ENCODE measurements at regions not wholly inside any gene's neighbourhood (a gene's known extent, or its start where the extent isn't known, plus 50 kb on each side); places are given as distances from the start of the nearest gene placed in this dataset.
"Not testable (repeated sequence)": the region's sequence is repeated elsewhere in the genome, so short reads cannot be mapped to it uniquely, and the experiment has no call there.

GRCh38 chr20:60186412-60186811, 228.2 kb downstream of the CDH26 start:
- Histone ChIP-seq H3K9me3 (ENCODE audit: control insufficient read depth, low read length) (no peaks in the 10 kb centered on the region), H3K4me1 (ENCODE audit: control insufficient read depth, insufficient read depth, low read length, poor library complexity, severe bottlenecking) (no peaks in the 10 kb centered on the region), H3K4me3 (ENCODE audit: insufficient read depth, low read depth, low read length, poor library complexity, severe bottlenecking) (no peak overlapping the region), H3K36me3 (ENCODE audit: control insufficient read depth, insufficient read depth, low read length) (no peaks in the 10 kb centered on the region), H3K27ac (ENCODE audit: insufficient read depth, low read length, poor library complexity, severe bottlenecking) (no peak overlapping the region), H3K27me3 (replicated peaks; ENCODE audit: control insufficient read depth, insufficient read depth, low read length, poor library complexity, severe bottlenecking) (no peaks in the 10 kb centered on the region)
- no peak for DNase-seq

- H3K9me3 ChIP-seq (ENCODE audit: control insufficient read depth, low read length), result no peaks in the 10 kb centered on the region
- no peaks in the 10 kb centered on the region for H3K4me1 ChIP-seq (ENCODE audit: control insufficient read depth, insufficient read depth, low read length, poor library complexity, severe bottlenecking)
- H3K27ac ChIP-seq (ENCODE audit: insufficient read depth, low read length, poor library complexity, severe bottlenecking), result no peak overlapping the region
- H3K27me3 ChIP-seq (replicated peaks; ENCODE audit: control insufficient read depth, insufficient read depth, low read length, poor library complexity, severe bottlenecking), result no peaks in the 10 kb centered on the region
- no peaks in the 10 kb centered on the region for H3K36me3 ChIP-seq (ENCODE audit: control insufficient read depth, insufficient read depth, low read length)
- no peak for DNase-seq
- H3K4me3 ChIP-seq (ENCODE audit: insufficient read depth, low read depth, low read length, poor library complexity, severe bottlenecking), result no peak overlapping the region
Measured at GRCh38 chr20:60187683-60188082, 229.5 kb downstream of the CDH26 start.

- H3K4me3 ChIP-seq (ENCODE audit: insufficient read depth, low read depth, low read length, poor library complexity, severe bottlenecking), result no peak overlapping the region
- DNase-seq, result no peak
Measured at GRCh38 chr20:60191014-60191413, 232.8 kb downstream of the CDH26 start.

GRCh38 chr20:60192326-60192725, 234.1 kb downstream of the CDH26 start:
- H3K4me3 ChIP-seq (ENCODE audit: insufficient read depth, low read depth, low read length, poor library complexity, severe bottlenecking), result no peak overlapping the region
- DNase-seq, result no peak
- no peak overlapping the region for H3K27ac ChIP-seq (ENCODE audit: insufficient read depth, low read length, poor library complexity, severe bottlenecking)
- no peaks in the 10 kb centered on the region for H3K4me1 ChIP-seq (ENCODE audit: control insufficient read depth, insufficient read depth, low read length, poor library complexity, severe bottlenecking)
- no peaks in the 10 kb centered on the region for H3K36me3 ChIP-seq (ENCODE audit: control insufficient read depth, insufficient read depth, low read length)
- H3K27me3 ChIP-seq (replicated peaks; ENCODE audit: control insufficient read depth, insufficient read depth, low read length, poor library complexity, severe bottlenecking), result no peaks in the 10 kb centered on the region
- no peaks in the 10 kb centered on the region for H3K9me3 ChIP-seq (ENCODE audit: control insufficient read depth, low read length)

More at GRCh38 chr20:60191014-60191413, 232.8 kb downstream of the CDH26 start:
- no peaks in the 10 kb centered on the region for H3K27me3 ChIP-seq (replicated peaks; ENCODE audit: control insufficient read depth, insufficient read depth, low read length, poor library complexity, severe bottlenecking)
- no peak overlapping the region for H3K27ac ChIP-seq (ENCODE audit: insufficient read depth, low read length, poor library complexity, severe bottlenecking)
- H3K36me3 ChIP-seq (ENCODE audit: control insufficient read depth, insufficient read depth, low read length), result no peaks in the 10 kb centered on the region
- H3K9me3 ChIP-seq (ENCODE audit: control insufficient read depth, low read length), result no peaks in the 10 kb centered on the region
- no peaks in the 10 kb centered on the region for H3K4me1 ChIP-seq (ENCODE audit: control insufficient read depth, insufficient read depth, low read length, poor library complexity, severe bottlenecking)

- not testable (repeated sequence) for H3K9me3 ChIP-seq (ENCODE audit: control insufficient read depth, low read length); H3K27ac ChIP-seq (ENCODE audit: insufficient read depth, low read length, poor library complexity, severe bottlenecking); DNase-seq; H3K27me3 ChIP-seq (replicated peaks; ENCODE audit: control insufficient read depth, insufficient read depth, low read length, poor library complexity, severe bottlenecking); H3K36me3 ChIP-seq (ENCODE audit: control insufficient read depth, insufficient read depth, low read length); H3K4me3 ChIP-seq (ENCODE audit: insufficient read depth, low read depth, low read length, poor library complexity, severe bottlenecking); H3K4me1 ChIP-seq (ENCODE audit: control insufficient read depth, insufficient read depth, low read length, poor library complexity, severe bottlenecking)
Measured at GRCh38 chr20:60199132-60199531, 240.9 kb downstream of the CDH26 start.

- no peaks in the 10 kb centered on the region for H3K27me3 ChIP-seq (replicated peaks; ENCODE audit: control insufficient read depth, insufficient read depth, low read length, poor library complexity, severe bottlenecking)
- H3K9me3 ChIP-seq (ENCODE audit: control insufficient read depth, low read length), result no peaks in the 10 kb centered on the region
- no peak overlapping the region for H3K4me3 ChIP-seq (ENCODE audit: insufficient read depth, low read depth, low read length, poor library complexity, severe bottlenecking)
- no peaks in the 10 kb centered on the region for H3K36me3 ChIP-seq (ENCODE audit: control insufficient read depth, insufficient read depth, low read length)
- H3K4me1 ChIP-seq (ENCODE audit: control insufficient read depth, insufficient read depth, low read length, poor library complexity, severe bottlenecking), result no peaks in the 10 kb centered on the region
- DNase-seq, result no peak
- H3K27ac ChIP-seq (ENCODE audit: insufficient read depth, low read length, poor library complexity, severe bottlenecking), result no peak overlapping the region
Measured at GRCh38 chr20:60199866-60200265, 241.6 kb downstream of the CDH26 start.

- no peak for DNase-seq
- H3K4me1 ChIP-seq (ENCODE audit: control insufficient read depth, insufficient read depth, low read length, poor library complexity, severe bottlenecking), result no peaks in the 10 kb centered on the region
- no peaks in the 10 kb centered on the region for H3K9me3 ChIP-seq (ENCODE audit: control insufficient read depth, low read length)
- H3K4me3 ChIP-seq (ENCODE audit: insufficient read depth, low read depth, low read length, poor library complexity, severe bottlenecking), result no peak overlapping the region
- H3K27me3 ChIP-seq (replicated peaks; ENCODE audit: control insufficient read depth, insufficient read depth, low read length, poor library complexity, severe bottlenecking), result no peaks in the 10 kb centered on the region
- H3K27ac ChIP-seq (ENCODE audit: insufficient read depth, low read length, poor library complexity, severe bottlenecking), result no peak overlapping the region
- no peaks in the 10 kb centered on the region for H3K36me3 ChIP-seq (ENCODE audit: control insufficient read depth, insufficient read depth, low read length)
Measured at GRCh38 chr20:60200305-60200918, 242.2 kb downstream of the CDH26 start.

- Histone ChIP-seq H3K4me1 (ENCODE audit: control insufficient read depth, insufficient read depth, low read length, poor library complexity, severe bottlenecking) (no peaks in the 10 kb centered on the region), H3K27ac (ENCODE audit: insufficient read depth, low read length, poor library complexity, severe bottlenecking) (no peak overlapping the region), H3K4me3 (ENCODE audit: insufficient read depth, low read depth, low read length, poor library complexity, severe bottlenecking) (no peak overlapping the region), H3K36me3 (ENCODE audit: control insufficient read depth, insufficient read depth, low read length) (no peaks in the 10 kb centered on the region), H3K27me3 (replicated peaks; ENCODE audit: control insufficient read depth, insufficient read depth, low read length, poor library complexity, severe bottlenecking) (no peaks in the 10 kb centered on the region), H3K9me3 (ENCODE audit: control insufficient read depth, low read length) (no peaks in the 10 kb centered on the region)
- DNase-seq, result no peak
Measured at GRCh38 chr20:60201198-60201835, 243.1 kb downstream of the CDH26 start.

- no peaks in the 10 kb centered on the region for H3K36me3 ChIP-seq (ENCODE audit: control insufficient read depth, insufficient read depth, low read length)
- no peaks in the 10 kb centered on the region for H3K9me3 ChIP-seq (ENCODE audit: control insufficient read depth, low read length)
- no peak overlapping the region for H3K4me3 ChIP-seq (ENCODE audit: insufficient read depth, low read depth, low read length, poor library complexity, severe bottlenecking)
- H3K27ac ChIP-seq (ENCODE audit: insufficient read depth, low read length, poor library complexity, severe bottlenecking), result no peak overlapping the region
- DNase-seq, result no peak
- H3K4me1 ChIP-seq (ENCODE audit: control insufficient read depth, insufficient read depth, low read length, poor library complexity, severe bottlenecking), result no peaks in the 10 kb centered on the region
- no peaks in the 10 kb centered on the region for H3K27me3 ChIP-seq (replicated peaks; ENCODE audit: control insufficient read depth, insufficient read depth, low read length, poor library complexity, severe bottlenecking)
Measured at GRCh38 chr20:60202046-60202445, 243.8 kb downstream of the CDH26 start.

- H3K4me1 ChIP-seq (ENCODE audit: control insufficient read depth, insufficient read depth, low read length, poor library complexity, severe bottlenecking), result no peaks in the 10 kb centered on the region
- H3K27ac ChIP-seq (ENCODE audit: insufficient read depth, low read length, poor library complexity, severe bottlenecking), result no peak overlapping the region
- no peak overlapping the region for H3K4me3 ChIP-seq (ENCODE audit: insufficient read depth, low read depth, low read length, poor library complexity, severe bottlenecking)
- DNase-seq, result no peak
- H3K36me3 ChIP-seq (ENCODE audit: control insufficient read depth, insufficient read depth, low read length), result no peaks in the 10 kb centered on the region
- H3K9me3 ChIP-seq (ENCODE audit: control insufficient read depth, low read length), result no peaks in the 10 kb centered on the region
- H3K27me3 ChIP-seq (replicated peaks; ENCODE audit: control insufficient read depth, insufficient read depth, low read length, poor library complexity, severe bottlenecking), result no peaks in the 10 kb centered on the region
Measured at GRCh38 chr20:60203451-60203850, 245.2 kb downstream of the CDH26 start.

All from effector memory CD4-positive, alpha-beta T cell (primary cell).